Nephron progenitor cell (in vitro differentiated cells): ENCODE measurements at regions not wholly inside any gene's neighbourhood (a gene's known extent, or its start where the extent isn't known, plus 50 kb on each side); places are given as distances from the start of the nearest gene placed in this dataset.

Experiments
- DNase-seq: peaks from one replicate; pipeline ENCODE4 v3.0.0; 2021
- H3K27ac Mint-ChIP-seq: 2 replicates; pipeline ENCODE4 v1.8.0; 2021; ENCODE audit warnings: mild to moderate bottlenecking, moderate library complexity, mixed read lengths
- H3K27me3 Mint-ChIP-seq: 2 replicates; pipeline ENCODE4 v1.8.0; 2021; ENCODE audit warnings: mild to moderate bottlenecking, low read depth, mixed read lengths; ENCODE audit not compliant: poor library complexity
- H3K36me3 Mint-ChIP-seq: 2 replicates; pipeline ENCODE4 v1.8.0; 2021; ENCODE audit warnings: low read depth, mixed read lengths
- H3K4me1 Mint-ChIP-seq: 2 replicates; pipeline ENCODE4 v1.8.0; 2021; ENCODE audit warnings: mixed read lengths
- H3K4me3 Mint-ChIP-seq: 2 replicates; pipeline ENCODE4 v1.8.0; 2021; ENCODE audit warnings: mild to moderate bottlenecking, moderate library complexity, mixed read lengths
- H3K9me3 Mint-ChIP-seq: 2 replicates; pipeline ENCODE4 v1.8.0; 2021; ENCODE audit warnings: mild to moderate bottlenecking, moderate library complexity, mixed read lengths
- CTCF ChIP-seq: fragments of 200-600 bp; sonication (generic); IDR thresholded peaks from 2 replicates; pipeline ENCODE4 v1.5.0; 2021; ENCODE audit warnings: antibody characterized with exemption

- no peak for DNase-seq
- Mint-ChIP-seq H3K9me3 (peaks cover 26% of the 10 kb centered on the region), H3K36me3 (peaks cover 1% of the 10 kb centered on the region), H3K27ac (no peak overlapping the region), H3K27me3 (peaks cover 5% of the 10 kb centered on the region), H3K4me1 (no peaks in the 10 kb centered on the region), H3K4me3 (no peak overlapping the region)
- TF ChIP-seq CTCF = no peak
Measured at GRCh38 chr7:46301677-46302076, 380.6 kb upstream of the IGFBP3 start.

GRCh38 chr7:46297515-46297914, 376.4 kb upstream of the IGFBP3 start:
- TF ChIP-seq CTCF = no peak
- no peak for DNase-seq
- Mint-ChIP-seq H3K4me3 (no peak overlapping the region), H3K4me1 (peaks cover 16% of the 10 kb centered on the region), H3K36me3 (peaks cover 4% of the 10 kb centered on the region), H3K27me3 (peaks cover 5% of the 10 kb centered on the region), H3K9me3 (peaks cover 41% of the 10 kb centered on the region), H3K27ac (no peak overlapping the region)

GRCh38 chr7:46296526-46296925, 375.5 kb upstream of the IGFBP3 start:
- H3K9me3 Mint-ChIP-seq = peaks cover 41% of the 10 kb centered on the region

GRCh38 chr7:46294381-46294780, 373.3 kb upstream of the IGFBP3 start:
- H3K4me1 Mint-ChIP-seq = peaks cover 39% of the 10 kb centered on the region
- DNase-seq = no peak
- peaks cover 4% of the 10 kb centered on the region for H3K27me3 Mint-ChIP-seq
- no peak overlapping the region for H3K4me3 Mint-ChIP-seq
- no peak overlapping the region for H3K27ac Mint-ChIP-seq
- peaks cover 4% of the 10 kb centered on the region for H3K36me3 Mint-ChIP-seq
- TF ChIP-seq CTCF = no peak
- peaks cover 41% of the 10 kb centered on the region for H3K9me3 Mint-ChIP-seq

More at GRCh38 chr7:46296526-46296925, 375.5 kb upstream of the IGFBP3 start:
- peaks cover 4% of the 10 kb centered on the region for H3K36me3 Mint-ChIP-seq
- H3K4me1 Mint-ChIP-seq = peaks cover 26% of the 10 kb centered on the region
- H3K4me3 Mint-ChIP-seq = no peak overlapping the region
- no peak for DNase-seq
- no peak overlapping the region for H3K27ac Mint-ChIP-seq
- no peak for TF ChIP-seq CTCF
- peaks cover 5% of the 10 kb centered on the region for H3K27me3 Mint-ChIP-seq

GRCh38 chr7:46292741-46293140, 371.7 kb upstream of the IGFBP3 start:
- Mint-ChIP-seq H3K4me1 (peaks cover 39% of the 10 kb centered on the region), H3K27me3 (peaks cover 6% of the 10 kb centered on the region), H3K4me3 (no peak overlapping the region), H3K27ac (peak overlapping the region; percentile 80), H3K9me3 (peaks cover 25% of the 10 kb centered on the region), H3K36me3 (peaks cover 4% of the 10 kb centered on the region)
- no peak for TF ChIP-seq CTCF
- no peak for DNase-seq

GRCh38 chr7:46291601-46292150, 370.6 kb upstream of the IGFBP3 start:
- Mint-ChIP-seq H3K27me3 (peaks cover 6% of the 10 kb centered on the region), H3K9me3 (peaks cover 14% of the 10 kb centered on the region), H3K27ac (peak overlapping the region; percentile 94), H3K4me3 (peak overlapping the region; percentile 28), H3K36me3 (peaks cover 3% of the 10 kb centered on the region), H3K4me1 (peaks cover 39% of the 10 kb centered on the region)
- no peak for TF ChIP-seq CTCF
- no peak for DNase-seq
